GM12892 (cell line): ENCODE measurements at regions not wholly inside any gene's neighbourhood (a gene's known extent, or its start where the extent isn't known, plus 50 kb on each side); places are given as distances from the start of the nearest gene placed in this dataset.
"Not testable (repeated sequence)": the region's sequence is repeated elsewhere in the genome, so short reads cannot be mapped to it uniquely, and the experiment has no call there.

ENCODE experiments used
- POLR2A ChIP-seq: IDR thresholded peaks from 2 replicates; pipeline ENCODE4 v1.6.1; 2011; ENCODE audit warnings: low read depth, low read length, control low read depth
- POLR2AphosphoS5 ChIP-seq: IDR thresholded peaks from 2 replicates; pipeline ENCODE4 v1.6.1; 2011; ENCODE audit warnings: low read depth, low read length, control low read depth
- TAF1 ChIP-seq: IDR thresholded peaks from 2 replicates; pipeline ENCODE4 v1.6.1; 2011; ENCODE audit warnings: low read depth, mild to moderate bottlenecking, control low read depth, low read length, borderline replicate concordance

- TF ChIP-seq POLR2AphosphoS5, POLR2A, TAF1: not testable (repeated sequence)
Observed at GRCh38 chr1:148304935-148305334, 152.9 kb upstream of the NBPF11 start.
